ENCODE measurements at regions not wholly inside any gene's neighbourhood (a gene's known extent, or its start where the extent isn't known, plus 50 kb on each side); places are given as distances from the start of the nearest gene placed in this dataset.

DNA sequence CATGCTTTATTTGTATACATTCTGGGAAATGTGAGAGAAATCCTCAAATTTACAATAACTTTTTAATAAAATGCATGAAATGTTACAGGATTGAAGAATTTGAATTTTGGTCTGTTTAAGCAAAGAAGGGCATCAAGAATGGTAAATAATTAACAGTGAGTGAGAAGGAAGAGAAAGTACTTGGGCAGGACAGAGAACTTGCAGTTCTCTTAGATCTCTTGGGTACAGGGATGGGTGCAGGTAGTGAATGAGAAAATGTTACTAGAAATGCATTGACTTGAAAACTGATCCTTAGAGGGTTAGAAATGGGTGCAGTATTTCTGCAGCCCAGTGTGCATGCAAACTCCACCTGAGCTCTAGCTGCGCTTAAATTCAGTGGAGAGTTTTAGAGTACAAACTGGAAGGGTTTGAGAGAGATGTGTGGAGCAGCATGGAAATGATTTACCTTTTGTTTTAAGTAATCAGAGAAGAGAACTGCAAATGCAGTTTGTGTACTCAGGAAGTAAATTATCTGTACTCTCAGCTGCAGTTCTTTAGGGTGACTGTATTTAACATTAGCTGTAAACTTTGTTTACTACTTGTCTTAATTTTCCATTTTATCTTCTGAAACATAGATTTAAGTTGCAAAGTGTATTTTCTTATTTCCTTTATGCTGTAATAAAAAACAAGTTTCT is 51.0 kb upstream of the RAB27B start:
- Histone ChIP-seq H3K36me3 (ENCODE audit: insufficient read depth, low read length) (no peaks in the 10 kb centered on the region), H3K9me3 (ENCODE audit: insufficient read depth, low read depth, low read length) (no peaks in the 10 kb centered on the region), H3K4me1 (ENCODE audit: insufficient read depth, low read length, poor library complexity, severe bottlenecking) (peaks cover 66% of the 10 kb centered on the region), H3K9ac (ENCODE audit: low read depth, low read length, poor library complexity, severe bottlenecking) (no peak overlapping the region), H3F3A (ENCODE audit: low read depth) (peaks cover 8% of the 10 kb centered on the region; the same call in 1 of the 2 replicates), H3K4me2 (ENCODE audit: low read depth, low read length, poor library complexity, severe bottlenecking) (peak overlapping the region; percentile 24), H2AFZ (ENCODE audit: low read length) (peak overlapping the region; percentile 66), H3K79me2 (ENCODE audit: insufficient read depth, low read length) (no peaks in the 10 kb centered on the region), H3K9me2 (replicated peaks; ENCODE audit: low read depth, low read length) (no peaks in the 10 kb centered on the region), H3K27me3 (ENCODE audit: insufficient read depth, low read length, poor library complexity, severe bottlenecking) (no peaks in the 10 kb centered on the region), H3K4me3 (ENCODE audit: low read length, poor library complexity, severe bottlenecking) (no peak overlapping the region), H4K20me1 (ENCODE audit: insufficient read depth, low read length, poor library complexity, severe bottlenecking) (no peaks in the 10 kb centered on the region)
- TF ChIP-seq EZH2phosphoT487 (IDR thresholded peaks at IDR 0.05; ENCODE audit: borderline replicate concordance), result no peak
- TF ChIP-seq, protein P1, sequence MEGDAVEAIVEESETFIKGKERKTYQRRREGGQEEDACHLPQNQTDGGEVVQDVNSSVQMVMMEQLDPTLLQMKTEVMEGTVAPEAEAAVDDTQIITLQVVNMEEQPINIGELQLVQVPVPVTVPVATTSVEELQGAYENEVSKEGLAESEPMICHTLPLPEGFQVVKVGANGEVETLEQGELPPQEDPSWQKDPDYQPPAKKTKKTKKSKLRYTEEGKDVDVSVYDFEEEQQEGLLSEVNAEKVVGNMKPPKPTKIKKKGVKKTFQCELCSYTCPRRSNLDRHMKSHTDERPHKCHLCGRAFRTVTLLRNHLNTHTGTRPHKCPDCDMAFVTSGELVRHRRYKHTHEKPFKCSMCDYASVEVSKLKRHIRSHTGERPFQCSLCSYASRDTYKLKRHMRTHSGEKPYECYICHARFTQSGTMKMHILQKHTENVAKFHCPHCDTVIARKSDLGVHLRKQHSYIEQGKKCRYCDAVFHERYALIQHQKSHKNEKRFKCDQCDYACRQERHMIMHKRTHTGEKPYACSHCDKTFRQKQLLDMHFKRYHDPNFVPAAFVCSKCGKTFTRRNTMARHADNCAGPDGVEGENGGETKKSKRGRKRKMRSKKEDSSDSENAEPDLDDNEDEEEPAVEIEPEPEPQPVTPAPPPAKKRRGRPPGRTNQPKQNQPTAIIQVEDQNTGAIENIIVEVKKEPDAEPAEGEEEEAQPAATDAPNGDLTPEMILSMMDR (conservative IDR thresholded peaks at IDR 0.05; ENCODE audit: low read length), result no peak

DNA sequence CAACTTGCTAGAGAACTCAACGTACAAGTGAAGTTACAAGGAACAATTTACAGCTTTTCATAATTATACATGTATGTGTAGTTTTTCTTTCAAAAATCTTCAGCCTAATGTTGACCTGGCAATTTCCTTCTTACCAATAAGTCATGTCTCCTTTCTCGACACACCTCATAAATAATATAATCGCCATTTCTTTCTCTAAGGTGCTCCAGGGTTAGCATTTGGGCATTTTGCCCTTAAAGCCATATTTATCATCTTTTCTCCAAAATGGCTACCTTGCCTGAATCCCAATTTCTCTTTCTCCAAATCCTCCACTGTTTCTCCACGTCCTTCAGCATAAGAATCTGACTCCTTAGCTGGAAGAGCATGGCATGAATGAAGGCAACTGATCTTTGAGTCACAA is 50.3 kb upstream of the RAB27B start:
- H3K27me3 ChIP-seq (ENCODE audit: insufficient read depth, low read length, poor library complexity, severe bottlenecking), result no peaks in the 10 kb centered on the region
- H3K9me2 ChIP-seq (replicated peaks; ENCODE audit: low read depth, low read length), result no peaks in the 10 kb centered on the region
- no peaks in the 10 kb centered on the region for H4K20me1 ChIP-seq (ENCODE audit: insufficient read depth, low read length, poor library complexity, severe bottlenecking)
- H3F3A ChIP-seq (ENCODE audit: low read depth), result peaks cover 8% of the 10 kb centered on the region; the same call in 1 of the 2 replicates
- no peak overlapping the region for H3K9ac ChIP-seq (ENCODE audit: low read depth, low read length, poor library complexity, severe bottlenecking)
- H3K4me1 ChIP-seq (ENCODE audit: insufficient read depth, low read length, poor library complexity, severe bottlenecking), result peaks cover 71% of the 10 kb centered on the region
- H3K9me3 ChIP-seq (ENCODE audit: insufficient read depth, low read depth, low read length), result no peaks in the 10 kb centered on the region
- H3K4me3 ChIP-seq (ENCODE audit: low read length, poor library complexity, severe bottlenecking), result no peak overlapping the region
- H2AFZ ChIP-seq (ENCODE audit: low read length), result peak overlapping the region; percentile 66; the same call in 1 of the 2 replicates
- no peaks in the 10 kb centered on the region for H3K79me2 ChIP-seq (ENCODE audit: insufficient read depth, low read length)
- peak overlapping the region; percentile 24 for H3K4me2 ChIP-seq (ENCODE audit: low read depth, low read length, poor library complexity, severe bottlenecking)
- no peak for TF ChIP-seq EZH2phosphoT487 (IDR thresholded peaks at IDR 0.05; ENCODE audit: borderline replicate concordance)
- TF ChIP-seq, protein P1 (conservative IDR thresholded peaks at IDR 0.05; ENCODE audit: low read length), result no peak
- H3K36me3 ChIP-seq (ENCODE audit: insufficient read depth, low read length), result no peaks in the 10 kb centered on the region
